ENCODE measurements at regions not wholly inside any gene's neighbourhood (a gene's known extent, or its start where the extent isn't known, plus 50 kb on each side); places are given as distances from the start of the nearest gene placed in this dataset.
A peak's percentile ranks its signal among the peaks of the same experiment; 100 is the strongest.

- TF ChIP-seq ZNF503 (CRISPR knock-in tag; IDR thresholded peaks at IDR 0.05) (peak; percentile 80; the same call in 1 of the 2 replicates), ZNF281 (CRISPR knock-in tag; IDR thresholded peaks at IDR 0.05; ENCODE audit: borderline replicate concordance) (peak; percentile 39; the same call in 1 of the 2 replicates), ZNF256 (CRISPR knock-in tag; conservative IDR thresholded peaks at IDR 0.05) (0 out of 2 replicates have a peak, but pooled peaks have one; percentile 56), KLF12 (CRISPR knock-in tag; IDR thresholded peaks at IDR 0.05; ENCODE audit: borderline replicate concordance) (0 out of 2 replicates have a peak, but pooled peaks have one; percentile 71), ELK4 (CRISPR knock-in tag; IDR thresholded peaks at IDR 0.05; ENCODE audit: borderline replicate concordance) (no peak), ZSCAN9 (CRISPR knock-in tag; IDR thresholded peaks at IDR 0.05; ENCODE audit: borderline replicate concordance) (peak; percentile 73), PTBP1 (IDR thresholded peaks at IDR 0.05; ENCODE audit: low read depth, low read length, poor library complexity, severe bottlenecking) (no peak), ZNF205 (CRISPR knock-in tag; IDR thresholded peaks at IDR 0.05) (peak; percentile 68; the same call in 1 of the 2 replicates), ZNF263 (CRISPR knock-in tag; IDR thresholded peaks at IDR 0.05) (peak; percentile 54; the same call in 1 of the 2 replicates), ZNF101 (CRISPR knock-in tag; IDR thresholded peaks at IDR 0.05; ENCODE audit: borderline replicate concordance, low read depth) (no peak), ZNF556 (CRISPR knock-in tag; IDR thresholded peaks at IDR 0.05; ENCODE audit: borderline replicate concordance) (peak; percentile 95), ZNF207 (IDR thresholded peaks at IDR 0.05; ENCODE audit: borderline replicate concordance) (no peak), AHR (CRISPR knock-in tag; IDR thresholded peaks at IDR 0.05) (0 out of 2 replicates have a peak, but pooled peaks have one; percentile 29), ZNF678 (CRISPR knock-in tag; IDR thresholded peaks at IDR 0.05) (no peak), GLMP (CRISPR knock-in tag; IDR thresholded peaks at IDR 0.05; ENCODE audit: borderline replicate concordance) (no peak), ZNF768 (CRISPR knock-in tag; IDR thresholded peaks at IDR 0.05) (no peak), HIC2 (CRISPR knock-in tag; IDR thresholded peaks at IDR 0.05; ENCODE audit: low read depth) (peak; percentile 95), BRF2 (CRISPR knock-in tag; IDR thresholded peaks at IDR 0.05) (peak; percentile 54; the same call in 1 of the 2 replicates), TARDBP (CRISPR knock-in tag; IDR thresholded peaks at IDR 0.05) (peak; percentile 74)
Measured at GRCh38 chr1:229098903-229099578, 171.9 kb upstream of the RAB4A start (continued).

Data from HepG2 (cell line).